NCI-H2171 (cell line): ENCODE measurements at regions not wholly inside any gene's neighbourhood (a gene's known extent, or its start where the extent isn't known, plus 50 kb on each side); places are given as distances from the start of the nearest gene placed in this dataset.

Experiments
- DNase-seq: peaks from one replicate; lab custom pipeline; 2025; lab: John Stamatoyannopoulos, UW

DNA sequence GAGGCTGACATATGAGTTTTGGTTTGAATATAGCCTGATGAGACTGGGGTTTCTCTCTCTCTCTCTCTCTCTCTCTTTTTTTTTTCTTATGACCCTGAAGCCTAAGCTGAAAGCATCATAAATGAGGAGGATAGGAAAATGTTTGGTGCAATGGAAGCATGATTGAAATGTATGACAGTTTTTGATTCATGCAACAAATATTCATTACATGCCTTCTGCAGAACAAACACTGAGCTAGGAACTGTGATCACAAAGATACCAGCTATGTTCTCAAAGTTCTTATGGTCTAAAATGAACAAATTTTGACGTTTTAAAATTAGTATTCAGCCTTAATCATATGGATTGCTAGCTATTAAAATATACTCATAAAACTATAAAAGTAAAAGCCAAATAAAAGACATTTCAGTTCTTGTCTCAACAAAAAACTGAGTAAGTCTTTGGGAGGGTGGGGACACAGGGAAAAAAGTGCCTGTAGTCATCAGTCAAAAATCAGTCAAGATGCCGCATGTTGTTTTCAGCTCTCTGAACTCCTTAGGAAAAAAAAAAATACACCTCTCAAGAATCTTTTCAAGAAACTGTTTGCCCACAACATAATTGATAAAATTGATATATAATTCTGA lies 57.2 kb downstream of the NKX6-1 start:
- no peak for DNase-seq

DNA sequence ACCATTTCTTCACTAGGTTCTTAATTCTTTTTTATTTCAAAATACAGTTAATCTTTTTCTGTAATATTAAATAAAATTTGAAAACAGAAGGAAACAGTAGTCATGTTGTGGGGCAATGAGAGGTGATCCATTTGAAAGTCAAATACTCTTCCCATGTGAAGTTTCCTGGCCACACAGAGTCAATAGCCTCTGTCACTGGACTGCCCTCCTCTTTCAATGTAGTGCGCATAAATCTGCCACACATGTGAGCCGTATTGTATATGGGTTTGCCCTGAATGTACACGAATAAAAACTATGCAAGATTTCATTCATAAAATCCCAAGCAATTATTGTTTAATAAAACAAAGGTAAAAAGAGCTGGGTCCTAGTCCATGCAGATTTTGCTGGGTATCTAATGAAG lies 59.1 kb downstream of the NKX6-1 start:
- DNase-seq: no peak

DNA sequence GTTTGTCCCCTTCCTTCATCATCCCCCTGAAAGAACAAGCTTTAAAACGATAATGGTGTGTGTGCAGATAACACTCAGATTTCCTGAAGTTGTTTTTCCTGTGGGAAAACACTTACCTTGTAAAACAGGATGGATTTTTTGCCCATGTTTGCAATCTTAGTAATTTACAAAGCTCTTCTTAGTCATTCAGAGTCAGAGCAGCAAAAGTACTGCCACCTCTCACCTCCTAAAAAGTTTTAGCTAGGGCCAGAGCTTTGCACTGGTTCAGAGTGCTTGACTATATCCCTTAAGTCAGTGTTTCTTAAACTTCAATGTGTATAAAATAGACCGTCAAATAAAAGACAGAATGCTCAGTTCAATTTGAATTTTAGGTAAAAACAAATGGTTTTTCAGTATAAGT lies 62.3 kb downstream of the NKX6-1 start:
- DNase-seq: no peak

DNA sequence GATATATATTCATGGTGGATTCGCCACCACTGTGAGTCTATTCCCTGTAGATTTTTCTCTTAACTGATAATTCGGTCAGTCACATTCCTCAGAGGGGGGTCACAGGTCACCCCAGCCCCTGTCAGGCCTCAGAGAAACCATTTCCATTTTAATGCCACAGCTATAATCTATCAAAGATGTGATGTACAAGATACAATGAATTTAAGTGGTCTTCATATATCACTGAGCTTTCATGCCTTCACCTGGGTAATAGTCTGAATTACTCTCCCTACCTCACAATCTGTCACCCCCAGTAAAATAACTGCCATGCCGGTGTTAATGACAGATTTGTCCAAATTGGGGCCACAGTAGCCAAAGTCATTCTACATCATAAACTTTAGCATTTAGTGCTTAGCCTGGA lies 64.7 kb downstream of the NKX6-1 start:
- DNase-seq: no peak

DNA sequence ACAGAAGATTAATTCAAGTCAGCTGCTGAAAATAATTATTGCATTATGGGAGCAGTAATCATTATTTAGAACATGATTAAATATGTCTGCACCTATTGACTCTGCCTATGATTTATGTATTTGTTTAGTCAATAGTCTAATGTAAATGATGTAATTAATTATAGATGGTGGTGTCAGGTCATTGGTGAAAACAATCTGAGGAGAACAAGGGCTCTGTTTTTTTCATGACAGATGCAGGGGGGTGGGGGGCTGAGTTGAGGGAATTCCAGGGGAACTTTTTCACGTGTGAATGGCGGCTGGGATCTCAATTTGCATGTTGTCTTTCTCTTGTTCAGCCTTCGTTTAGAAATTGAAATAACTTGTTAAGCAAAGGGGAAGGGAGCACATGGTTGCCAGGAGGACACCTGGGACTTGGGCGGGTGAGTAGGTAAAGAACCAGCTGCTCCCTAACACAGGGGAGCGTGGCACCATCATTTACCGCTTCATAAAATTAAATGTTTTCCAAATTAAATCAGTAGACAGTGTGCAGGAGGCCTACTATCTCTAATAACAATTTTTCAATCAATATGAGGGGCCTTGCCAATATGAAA lies 65.4 kb downstream of the NKX6-1 start:
- DNase-seq: no peak

DNA sequence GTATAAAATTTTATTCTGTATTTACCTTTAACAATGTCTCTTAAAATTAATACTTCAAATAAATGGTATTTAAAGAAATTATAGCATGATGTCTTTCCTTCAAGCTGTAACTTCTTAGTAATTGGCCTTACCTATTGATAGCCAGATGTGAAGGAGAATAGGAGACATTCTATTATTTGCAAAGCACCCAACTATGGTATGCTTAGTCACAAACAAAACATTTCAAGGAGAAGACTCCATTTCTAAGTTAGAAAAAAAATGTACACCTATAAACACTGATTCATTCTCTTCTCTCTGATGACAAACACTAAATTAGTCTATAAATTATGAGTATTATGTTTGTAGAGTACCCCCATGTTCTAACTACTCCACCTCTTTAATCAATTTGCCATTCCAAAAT lies 66.4 kb downstream of the NKX6-1 start:
- DNase-seq: no peak

DNA sequence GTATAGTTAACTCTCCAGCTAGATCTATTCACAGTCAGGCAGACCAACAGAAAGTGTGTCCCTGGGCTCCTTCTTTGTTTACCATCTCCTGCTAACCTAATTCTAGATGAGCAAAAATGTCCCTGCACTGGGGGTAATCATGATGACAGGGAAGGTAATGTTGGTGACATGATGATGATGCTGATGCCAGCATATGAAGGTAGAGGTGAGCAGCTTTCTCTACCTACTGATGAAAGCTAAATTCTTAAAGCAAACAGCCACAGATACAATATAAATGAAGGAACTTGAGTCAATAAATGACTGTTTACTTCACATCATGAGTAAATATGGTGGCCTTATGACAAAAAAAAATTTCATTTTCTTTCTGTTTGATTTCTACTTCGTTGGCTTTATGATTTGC lies 78.5 kb downstream of the NKX6-1 start:
- DNase-seq: no peak

DNA sequence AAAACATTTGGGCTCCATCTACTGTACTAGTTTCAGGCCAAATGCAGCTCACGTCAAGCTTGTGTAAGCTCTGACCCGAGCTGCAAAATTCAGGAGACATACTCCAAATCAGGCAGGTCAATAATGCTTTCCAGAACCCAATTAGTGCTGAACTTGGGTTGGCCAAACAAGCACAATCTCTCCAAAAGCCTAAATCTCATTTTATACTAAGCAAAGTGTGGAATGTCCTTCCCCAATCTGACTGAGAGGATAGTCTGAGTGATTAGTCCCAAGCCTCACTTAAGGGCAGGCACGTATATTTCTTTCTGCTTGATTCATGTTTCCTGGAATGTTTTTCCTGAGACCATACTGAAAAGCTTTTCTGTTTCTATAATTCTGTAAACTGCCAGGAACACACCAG lies 79.9 kb downstream of the NKX6-1 start:
- DNase-seq: no peak

DNA sequence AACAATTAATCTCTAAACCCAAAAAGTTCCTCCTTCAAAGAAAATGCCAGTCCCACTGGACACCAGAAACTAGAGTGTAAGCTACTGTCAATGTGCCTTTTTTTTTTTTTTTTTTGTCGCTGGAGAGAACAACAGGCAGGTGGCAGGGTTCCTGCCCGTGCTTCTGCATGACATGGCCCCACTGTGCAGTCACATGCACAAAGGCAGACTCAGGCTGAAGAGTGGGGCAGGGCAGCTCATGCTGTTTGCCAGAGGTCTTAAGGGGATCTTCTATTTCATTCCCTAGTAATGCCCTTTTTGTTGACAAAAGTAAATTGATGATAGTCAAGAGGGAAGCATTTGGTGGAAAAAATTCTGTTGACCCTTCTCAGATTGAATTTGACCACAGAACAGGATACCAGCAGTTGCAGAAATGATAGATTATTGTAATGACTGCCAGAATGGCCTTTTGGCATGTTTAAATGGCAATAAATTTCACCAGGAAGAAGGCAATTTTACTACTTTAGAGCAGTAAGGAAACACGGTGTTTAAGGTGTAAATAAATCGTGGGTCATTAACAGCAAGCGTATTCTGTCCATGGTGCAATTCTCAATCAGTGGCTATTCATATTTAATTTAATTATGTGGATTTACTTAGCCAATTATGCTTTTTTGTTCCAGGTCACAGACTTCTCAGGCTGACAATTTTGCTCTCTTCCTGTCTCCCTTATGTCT lies 80.9 kb downstream of the NKX6-1 start:
- DNase-seq: no peak

DNA sequence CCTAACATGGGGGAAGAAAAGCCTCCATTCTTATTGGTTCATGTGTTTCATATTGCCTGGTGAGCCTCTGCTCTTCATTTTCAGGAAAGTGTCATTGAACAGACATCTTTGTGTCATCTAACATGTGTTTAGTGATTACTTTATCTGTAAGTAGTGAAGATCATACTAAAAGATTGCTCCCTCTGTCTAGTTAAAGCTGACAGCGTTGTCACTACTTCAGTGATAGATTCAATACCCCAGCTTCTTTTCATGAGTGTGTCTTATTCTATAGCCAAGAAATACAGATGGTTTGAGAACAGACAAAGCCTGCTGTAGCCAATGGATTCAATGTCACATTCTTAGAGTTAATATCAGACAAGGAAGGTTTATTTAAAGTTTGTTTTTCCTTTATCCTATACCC lies 85.1 kb downstream of the NKX6-1 start:
- DNase-seq: no peak

DNA sequence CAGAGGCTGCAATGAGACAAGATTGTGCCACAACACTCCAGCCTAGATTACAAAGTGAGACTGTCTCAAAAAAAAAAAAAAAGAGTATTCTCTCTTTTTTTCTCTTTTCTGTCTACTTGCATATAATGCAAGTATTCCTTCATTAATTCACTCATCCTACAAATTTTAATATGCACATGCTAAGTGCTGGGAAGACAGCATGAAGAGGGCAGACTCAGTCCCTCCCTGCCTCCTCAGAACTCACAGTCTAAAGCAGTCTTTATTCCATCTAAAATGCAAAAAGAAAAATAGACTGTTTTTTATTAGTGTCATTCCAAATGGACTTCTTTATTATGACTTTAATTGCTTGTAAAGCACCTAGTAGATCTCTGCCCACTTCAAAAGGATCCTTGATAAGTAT lies 85.6 kb downstream of the NKX6-1 start:
- DNase-seq: no peak

DNA sequence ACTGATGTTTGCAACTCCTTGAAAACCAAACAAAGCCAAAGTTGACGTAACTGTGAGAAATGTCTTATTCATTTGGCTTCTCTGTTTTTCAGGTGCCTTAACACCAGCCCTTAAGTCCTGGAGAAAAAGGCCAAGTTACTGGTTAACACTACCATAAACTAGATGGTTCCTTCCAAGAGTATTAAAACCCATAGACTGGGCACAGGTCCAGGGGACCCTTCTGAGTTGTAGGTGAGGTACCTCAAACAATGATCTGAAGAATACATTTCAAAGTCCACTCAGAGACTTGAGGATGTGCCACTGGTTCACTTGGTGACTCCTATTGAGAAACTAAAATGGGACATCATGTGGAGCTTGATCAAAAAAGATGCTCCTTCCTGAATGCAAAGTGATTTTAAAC lies 87.0 kb downstream of the NKX6-1 start:
- no peak for DNase-seq

DNA sequence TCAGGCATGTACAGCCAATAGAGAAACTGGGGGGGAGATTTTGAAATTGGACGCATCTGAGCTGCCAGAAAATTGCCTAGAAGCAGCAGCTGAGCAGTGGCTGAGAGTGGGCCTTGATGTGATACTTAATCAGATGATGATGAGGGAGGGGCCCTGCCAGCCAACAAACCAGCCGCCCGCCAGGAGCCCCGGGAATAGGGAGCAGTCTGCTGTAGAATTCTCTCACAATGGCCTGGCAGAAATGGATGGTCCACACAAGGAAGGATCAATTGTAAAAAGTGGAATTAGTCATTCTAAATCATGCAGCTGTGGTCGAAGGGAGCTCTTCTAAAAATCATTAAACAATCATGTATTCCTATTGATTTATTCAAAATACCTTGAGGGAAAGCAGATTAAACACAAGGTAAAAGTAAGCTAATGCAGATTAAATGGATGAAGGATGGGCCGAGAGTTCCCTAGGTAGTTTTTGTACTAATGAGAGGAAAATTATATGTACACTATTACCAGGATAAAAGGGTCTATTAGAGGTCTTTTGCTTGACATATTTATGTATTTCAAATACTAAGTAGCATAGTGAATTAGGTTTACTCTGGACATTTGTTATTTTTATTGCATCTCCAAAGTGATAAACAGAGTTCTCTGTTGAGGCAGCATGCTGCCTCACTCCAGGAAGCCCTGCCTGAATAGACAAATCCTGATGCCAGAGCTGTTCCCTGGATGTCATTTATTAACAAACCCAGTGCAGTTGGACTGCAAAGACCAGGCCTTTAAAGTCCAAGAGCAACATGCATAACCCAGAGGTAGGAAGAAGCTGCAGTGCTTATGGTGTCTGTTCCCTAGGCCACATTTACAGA lies 91.3 kb downstream of the NKX6-1 start:
- no peak for DNase-seq

DNA sequence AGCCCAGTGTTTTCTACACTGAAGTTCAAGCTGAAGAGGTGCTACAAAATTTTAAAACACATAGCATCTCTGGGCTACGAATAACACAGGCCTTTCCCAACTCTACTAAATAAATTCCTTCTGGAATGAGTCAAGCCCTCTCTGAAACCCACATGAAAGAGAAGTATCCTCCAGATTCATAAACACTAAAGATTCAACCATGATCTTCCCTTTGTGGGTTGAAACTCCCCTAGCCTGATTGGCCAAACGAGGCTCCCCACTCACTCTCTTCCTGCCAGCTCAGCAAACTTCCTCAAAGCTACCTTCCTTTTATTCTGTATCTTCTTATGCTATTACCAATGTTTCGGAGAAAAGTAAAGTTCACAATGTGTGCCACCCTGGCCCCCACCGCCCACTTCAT lies 95.4 kb downstream of the NKX6-1 start:
- DNase-seq: no peak

DNA sequence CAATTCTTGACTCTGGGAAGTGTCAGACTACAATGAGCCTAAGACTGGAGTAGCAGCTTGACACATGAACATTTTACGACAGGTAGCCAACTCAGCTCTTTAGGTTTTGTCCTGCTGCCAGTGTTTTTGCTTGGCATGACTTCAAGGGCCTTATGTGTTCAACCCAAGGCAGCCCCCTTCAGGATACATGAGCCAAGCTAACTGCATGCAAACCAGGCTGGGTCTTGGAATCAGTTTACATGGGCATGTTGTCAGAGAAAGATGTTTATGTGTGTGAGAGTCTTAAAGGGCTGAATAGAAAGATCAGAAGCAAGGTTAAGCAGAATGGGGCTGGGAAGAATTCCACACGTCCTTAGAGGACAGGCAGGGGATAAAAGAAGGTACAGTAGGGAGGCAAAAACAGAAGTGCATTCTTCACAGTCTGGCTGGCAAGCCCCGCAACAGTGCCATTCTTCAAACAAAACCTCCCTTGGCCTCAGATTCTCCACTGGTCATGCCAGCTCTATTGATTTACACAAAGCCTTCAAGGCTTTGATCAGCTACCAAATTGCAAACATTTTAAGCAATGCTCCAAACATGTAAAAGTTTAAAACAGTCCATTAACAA lies 97.3 kb downstream of the NKX6-1 start:
- peak; percentile 56 for DNase-seq

DNA sequence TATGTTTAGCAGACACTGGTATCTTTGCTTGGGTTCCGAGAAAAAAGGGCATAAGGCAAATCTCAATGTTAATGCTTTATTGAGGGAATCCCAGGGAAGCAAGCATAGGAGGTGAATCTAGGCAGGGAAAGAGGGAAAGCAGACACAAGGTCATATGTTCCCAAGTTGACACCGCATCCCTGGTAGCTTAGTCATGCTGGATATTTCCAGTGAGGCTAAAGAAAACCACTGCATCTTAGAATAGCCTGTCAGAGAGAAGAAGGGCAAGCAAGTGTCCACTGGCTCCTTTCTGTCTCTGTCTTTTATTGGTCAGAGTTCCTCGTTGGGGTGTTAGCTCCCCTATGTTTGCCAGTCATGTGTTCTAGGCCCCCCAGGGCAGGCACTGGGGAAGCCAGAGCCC lies 104.7 kb downstream of the NKX6-1 start:
- no peak for DNase-seq

DNA sequence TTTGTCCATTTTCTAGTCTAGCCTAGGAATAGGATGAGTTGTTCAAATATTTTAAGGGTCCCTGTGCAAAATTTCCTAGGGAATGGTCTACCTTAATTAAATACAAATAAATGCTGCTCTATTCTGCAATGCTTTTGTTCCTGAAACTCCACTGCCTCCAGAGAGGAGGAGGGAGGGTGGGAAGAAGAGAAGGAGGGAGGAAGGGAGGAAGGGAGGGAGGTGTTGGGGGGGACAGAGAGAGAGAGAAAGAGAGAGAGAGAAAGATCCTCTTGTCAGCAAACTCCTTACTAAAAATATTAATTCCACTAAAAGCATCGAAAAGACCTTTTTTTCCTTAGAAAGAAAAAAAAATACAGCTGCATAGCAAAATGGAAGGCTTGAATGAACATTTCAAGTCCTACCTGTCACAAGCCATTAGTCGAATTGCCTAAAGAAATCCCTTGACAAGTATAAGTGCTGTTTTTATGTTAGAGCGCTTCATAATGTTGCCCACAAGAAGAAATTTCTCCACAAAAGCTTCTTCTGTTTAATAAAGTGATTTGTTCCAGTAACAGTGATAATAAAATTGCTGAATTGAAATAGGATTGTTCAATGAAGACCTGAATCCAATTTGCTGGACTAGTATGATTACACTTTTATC lies 106.0 kb downstream of the NKX6-1 start:
- no peak for DNase-seq

DNA sequence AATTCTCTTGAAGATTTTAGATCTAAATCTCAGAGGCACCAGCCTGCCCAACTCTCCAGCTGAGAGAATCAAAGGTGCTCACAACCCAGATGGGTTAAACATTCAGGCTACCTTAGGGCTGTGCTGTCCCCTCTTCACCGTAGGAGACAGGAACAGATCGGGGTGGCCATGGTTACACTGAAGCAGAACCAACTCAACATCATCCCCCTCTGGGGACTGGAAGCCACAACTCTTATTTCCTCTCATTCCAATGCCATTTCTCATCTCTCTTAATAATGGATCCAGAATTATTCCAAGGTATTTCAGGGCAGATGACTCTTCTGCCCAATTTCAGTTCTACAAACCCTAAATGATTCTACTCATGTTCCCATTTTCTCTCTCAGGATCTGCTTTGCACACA lies 109.7 kb downstream of the NKX6-1 start:
- DNase-seq: no peak

DNA sequence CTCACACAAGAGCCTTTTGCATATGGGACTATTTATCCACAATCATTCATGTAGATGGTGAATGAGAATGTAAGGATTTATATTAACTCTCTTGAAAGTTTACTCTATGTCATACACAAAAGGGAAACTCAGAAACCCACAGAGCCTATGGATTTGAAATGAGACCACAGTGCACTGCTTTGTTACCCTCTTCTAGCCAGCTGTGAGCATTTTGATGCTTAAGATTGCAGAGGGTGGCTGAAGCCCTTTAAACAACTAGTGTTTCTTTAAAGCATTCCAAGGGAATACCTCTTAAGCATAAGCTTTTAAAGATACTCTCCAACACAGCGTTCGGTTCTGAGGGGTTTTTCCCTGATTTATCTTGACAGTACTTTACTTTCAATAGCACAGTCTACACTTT lies 113.9 kb downstream of the NKX6-1 start:
- DNase-seq: no peak

DNA sequence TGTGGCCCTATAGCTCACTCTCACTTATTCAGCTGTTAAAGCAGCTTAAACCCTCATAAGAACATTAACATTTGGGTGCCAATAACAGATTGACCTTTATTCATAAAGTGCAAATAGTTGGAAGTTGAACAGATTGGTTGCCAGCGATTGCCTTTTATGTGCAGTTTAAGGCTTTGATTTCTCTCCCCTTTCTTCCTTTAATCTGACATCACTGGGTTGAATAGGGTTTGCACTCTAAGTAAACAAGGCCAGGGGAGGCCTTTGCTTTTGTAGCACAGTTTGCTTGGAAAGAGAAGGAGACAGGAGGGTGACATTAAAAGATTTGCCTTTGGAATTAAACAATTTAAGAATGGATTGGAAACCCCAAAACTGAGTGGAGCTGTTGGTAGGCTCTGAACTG lies 114.3 kb downstream of the NKX6-1 start:
- DNase-seq: no peak

DNA sequence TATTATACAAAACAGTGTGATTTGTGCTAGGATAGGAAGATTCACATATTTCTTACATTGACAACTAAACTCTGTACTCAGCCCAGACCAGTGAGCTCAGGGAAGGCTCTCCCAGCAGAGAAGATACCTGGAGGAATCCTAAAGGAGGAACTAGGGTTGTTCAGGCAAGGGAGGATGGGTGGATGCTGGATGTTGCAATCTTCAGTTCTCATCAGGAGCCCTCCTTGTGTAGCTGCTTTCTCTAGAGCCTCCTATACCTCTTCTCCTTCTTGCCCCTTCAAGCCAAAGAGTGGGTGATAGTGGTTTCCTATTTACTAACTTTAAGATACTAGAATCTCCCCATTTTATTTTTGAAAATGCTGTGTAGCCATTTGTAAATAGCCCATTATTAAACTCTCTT lies 117.3 kb downstream of the NKX6-1 start:
- DNase-seq: no peak
